MM.1S (cell line): ENCODE measurements at regions not wholly inside any gene's neighbourhood (a gene's known extent, or its start where the extent isn't known, plus 50 kb on each side); places are given as distances from the start of the nearest gene placed in this dataset.

Source experiments
- DNase-seq: peaks from one replicate; pipeline ENCODE4 v3.0.0-alpha.2; 2015
- H2AFZ ChIP-seq: fragments of 300-600 bp; sonication (generic); 2 replicates; pipeline ENCODE4 v1.6.0; 2016; ENCODE audit warnings: antibody characterized with exemption, low read length
- H3F3A ChIP-seq: fragments of 300-600 bp; sonication (generic); 2 replicates; pipeline ENCODE4 v1.6.1; 2016; ENCODE audit warnings: mild to moderate bottlenecking, antibody characterized with exemption, low read length, moderate library complexity, mixed read lengths; ENCODE audit not compliant: insufficient read depth
- H3K27ac ChIP-seq: fragments of 300-600 bp; sonication (generic); 2 replicates; pipeline ENCODE4 v1.5.1; 2016; ENCODE audit warnings: mild to moderate bottlenecking, low read length
- H3K27me3 ChIP-seq: fragments of 300-600 bp; sonication (generic); replicated peaks from 2 replicates; pipeline ENCODE4 v1.6.0; 2016; ENCODE audit warnings: low read length; ENCODE audit not compliant: insufficient read depth
- H3K36me3 ChIP-seq: fragments of 300-600 bp; sonication (generic); replicated peaks from 2 replicates; pipeline ENCODE4 v1.6.1; 2016; ENCODE audit warnings: mild to moderate bottlenecking, low read length, mixed read lengths; ENCODE audit not compliant: insufficient read depth
- H3K4me1 ChIP-seq: fragments of 300-600 bp; sonication (generic); 2 replicates; pipeline ENCODE4 v1.6.1; 2016; ENCODE audit warnings: low read length, mixed read lengths
- H3K4me2 ChIP-seq: fragments of 300-600 bp; sonication (generic); 2 replicates; pipeline ENCODE4 v1.6.0; 2016; ENCODE audit warnings: low read depth, low read length
- H3K4me3 ChIP-seq: fragments of 300-600 bp; sonication (generic); 2 replicates; pipeline ENCODE4 v1.5.1; 2016; ENCODE audit warnings: low read length, mixed read lengths
- H3K79me2 ChIP-seq: fragments of 300-600 bp; sonication (generic); 2 replicates; pipeline ENCODE4 v1.6.1; 2016; ENCODE audit warnings: mixed run types, low read length, mixed read lengths
- H3K9ac ChIP-seq: fragments of 300-600 bp; sonication (generic); 2 replicates; pipeline ENCODE4 v1.6.1; 2016; ENCODE audit warnings: low read length, mixed read lengths
- H3K9me2 ChIP-seq: fragments of 300-600 bp; sonication (generic); replicated peaks from 2 replicates; pipeline ENCODE4 v1.6.1; 2016; ENCODE audit warnings: mild to moderate bottlenecking, low read length, mixed read lengths; ENCODE audit not compliant: insufficient read depth
- H3K9me3 ChIP-seq: fragments of 300-600 bp; sonication (generic); replicated peaks from 2 replicates; pipeline ENCODE4 v1.6.1; 2016; ENCODE audit warnings: mild to moderate bottlenecking, low read length, mixed read lengths; ENCODE audit not compliant: insufficient read depth
- H4K20me1 ChIP-seq: fragments of 300-600 bp; sonication (generic); 2 replicates; pipeline ENCODE4 v1.6.1; 2016; ENCODE audit warnings: mild to moderate bottlenecking, low read length, moderate library complexity, mixed read lengths; ENCODE audit not compliant: insufficient read depth
- CTCF ChIP-seq: fragments of 300-600 bp; sonication (generic); IDR thresholded peaks from 2 replicates; pipeline ENCODE4 v1.5.1; 2016; ENCODE audit warnings: antibody characterized with exemption, low read length, mixed read lengths
- EZH2 ChIP-seq: fragments of 300-600 bp; sonication (generic); optimal IDR thresholded peaks from 2 replicates; pipeline ENCODE3; 2017; ENCODE audit warnings: low read depth, mild to moderate bottlenecking, antibody characterized with exemption, low read length, mixed read lengths
- EZH2phosphoT487 ChIP-seq: fragments of 300-600 bp; sonication (generic); IDR thresholded peaks from 2 replicates; pipeline ENCODE4 v1.6.1; 2018; ENCODE audit warnings: antibody characterized with exemption, low read length

- no peak overlapping the region for H2AFZ ChIP-seq
- H3F3A ChIP-seq = no peaks in the 10 kb centered on the region
- no peak overlapping the region for H3K4me2 ChIP-seq
- DNase-seq = no peak
- H3K4me3 ChIP-seq = no peak overlapping the region
- no peaks in the 10 kb centered on the region for H3K9me2 ChIP-seq
- TF ChIP-seq CTCF = no peak
- no peak for TF ChIP-seq EZH2
- no peak overlapping the region for H3K27ac ChIP-seq
- H3K36me3 ChIP-seq = no peaks in the 10 kb centered on the region
- H3K9me3 ChIP-seq = no peaks in the 10 kb centered on the region
- H3K79me2 ChIP-seq = no peaks in the 10 kb centered on the region
- no peak overlapping the region for H3K9ac ChIP-seq
- no peaks in the 10 kb centered on the region for H4K20me1 ChIP-seq
- no peaks in the 10 kb centered on the region for H3K27me3 ChIP-seq
- H3K4me1 ChIP-seq = no peaks in the 10 kb centered on the region
These were observed 622.2 kb downstream of the TOX3 start for GRCh38 chr16:51924744-51925143.

- H3K36me3 ChIP-seq = no peaks in the 10 kb centered on the region
- no peak overlapping the region for H3K27ac ChIP-seq
- no peak overlapping the region for H3K9ac ChIP-seq
- no peak for TF ChIP-seq CTCF
- TF ChIP-seq EZH2phosphoT487 = no peak
- TF ChIP-seq EZH2 = no peak
- H3K4me1 ChIP-seq = no peaks in the 10 kb centered on the region
- H2AFZ ChIP-seq = no peak overlapping the region
- H3K79me2 ChIP-seq = no peaks in the 10 kb centered on the region
- no peak overlapping the region for H3K4me3 ChIP-seq
- no peak overlapping the region for H3K4me2 ChIP-seq
- H4K20me1 ChIP-seq = no peaks in the 10 kb centered on the region
- no peaks in the 10 kb centered on the region for H3K9me2 ChIP-seq
- H3F3A ChIP-seq = no peaks in the 10 kb centered on the region
- no peaks in the 10 kb centered on the region for H3K9me3 ChIP-seq
- no peaks in the 10 kb centered on the region for H3K27me3 ChIP-seq
- DNase-seq = no peak
These were observed 624.5 kb downstream of the TOX3 start for GRCh38 chr16:51922476-51922875.

GRCh38 chr16:51919736-51920135 lies 627.2 kb downstream of the TOX3 start:
- Histone ChIP-seq H3K27me3 (no peaks in the 10 kb centered on the region), H3K36me3 (no peaks in the 10 kb centered on the region), H3K9me2 (no peaks in the 10 kb centered on the region), H3K9ac (no peak overlapping the region), H3K4me2 (no peak overlapping the region), H3K79me2 (no peaks in the 10 kb centered on the region), H3K4me3 (no peak overlapping the region), H2AFZ (no peak overlapping the region), H3K4me1 (no peaks in the 10 kb centered on the region), H4K20me1 (no peaks in the 10 kb centered on the region), H3K9me3 (no peaks in the 10 kb centered on the region), H3F3A (no peaks in the 10 kb centered on the region), H3K27ac (no peak overlapping the region)
- TF ChIP-seq EZH2phosphoT487 (no peak), CTCF (no peak), EZH2 (no peak)
- no peak for DNase-seq
